ENCODE measurements at regions not wholly inside any gene's neighbourhood (a gene's known extent, or its start where the extent isn't known, plus 50 kb on each side); places are given as distances from the start of the nearest gene placed in this dataset.
"Not testable (repeated sequence)": the region's sequence is repeated elsewhere in the genome, so short reads cannot be mapped to it uniquely, and the experiment has no call there.

- ATAC-seq (no peak), DNase-seq (ENCODE audit: low spot score) (no peak)
- intact Hi-C loops (cut with DNase I): no loop called here
These were observed 337.5 kb upstream of the ZNF608 start for GRCh38 chr5:125083981-125084380.

DNA sequence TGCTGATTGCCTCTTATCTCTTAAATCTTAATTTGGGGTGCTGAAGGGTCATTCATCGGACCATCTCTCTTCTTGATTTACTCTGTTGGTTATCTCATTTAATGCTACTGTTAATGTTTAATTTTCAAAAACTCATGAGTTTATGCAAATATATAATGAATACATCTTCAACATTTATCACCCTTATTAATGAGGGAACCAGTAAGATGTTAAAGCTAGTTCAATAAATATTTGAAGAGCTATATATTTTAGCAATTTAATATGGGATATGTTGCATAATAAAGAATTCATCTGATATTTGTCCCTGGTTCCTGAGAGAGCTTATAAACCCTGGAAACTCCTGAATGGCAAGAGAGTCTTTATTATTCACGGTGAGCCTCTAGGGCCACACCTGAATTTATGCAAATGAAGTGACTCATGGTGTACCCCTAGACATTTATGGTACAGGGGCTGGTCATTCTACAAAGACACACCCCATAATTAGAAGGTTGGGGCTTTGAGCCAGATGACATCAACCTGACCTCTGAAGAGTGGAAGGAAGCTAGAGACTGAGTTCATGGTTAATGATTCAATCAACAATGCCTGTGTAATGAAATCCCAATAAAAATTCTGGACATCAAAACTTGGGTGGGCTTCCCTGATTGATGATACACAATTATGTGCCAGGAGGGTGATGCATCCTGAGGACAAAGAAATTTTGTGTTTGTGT, 339.5 kb upstream of the ZNF608 start:
- intact Hi-C loops (cut with DNase I): no loop called here
- DNase-seq (ENCODE audit: low spot score): no peak
- ATAC-seq: no peak

GRCh38 chr5:125088522-125089105, 342.2 kb upstream of the ZNF608 start:
- no peak for ATAC-seq
- intact Hi-C loops (cut with DNase I): no loop called here
- no peak for DNase-seq (ENCODE audit: low spot score)

- DNase-seq (ENCODE audit: low spot score); ATAC-seq; intact Hi-C loops (cut with DNase I): not testable (repeated sequence)
These were observed 345.7 kb upstream of the ZNF608 start for GRCh38 chr5:125092138-125092537.

- ATAC-seq: no peak
- intact Hi-C loops (cut with DNase I): no loop called here
- no peak for DNase-seq (ENCODE audit: low spot score)
These were observed 347.3 kb upstream of the ZNF608 start for GRCh38 chr5:125093776-125094175.

- intact Hi-C loops (cut with DNase I): no loop called here
- DNase-seq (ENCODE audit: low spot score) (no peak), ATAC-seq (no peak)
These were observed 353.9 kb upstream of the ZNF608 start for GRCh38 chr5:125100342-125100741.

DNA sequence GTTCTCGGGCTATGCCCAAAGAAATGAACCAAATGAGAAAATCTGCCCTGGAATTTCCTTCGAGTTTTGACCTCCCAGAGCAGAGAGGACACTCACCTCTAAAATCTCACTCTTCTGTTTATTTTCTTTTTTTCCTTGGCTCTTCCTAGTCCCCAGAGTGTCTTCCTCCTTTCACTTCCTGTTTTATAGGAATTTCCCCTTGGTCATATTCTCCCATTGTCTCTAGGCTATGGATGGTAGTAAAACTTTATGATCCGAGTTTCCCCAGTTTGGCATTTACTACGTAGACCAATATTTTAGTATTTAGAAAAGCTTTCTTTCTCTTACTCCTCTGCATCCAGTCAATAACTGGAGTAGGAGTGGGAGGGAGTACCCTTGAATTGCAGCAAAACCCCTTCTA, 354.5 kb upstream of the ZNF608 start:
- DNase-seq (ENCODE audit: low spot score): no peak
- intact Hi-C loops (cut with DNase I): no loop called here
- no peak for ATAC-seq

GRCh38 chr5:125103459-125103858, 357.0 kb upstream of the ZNF608 start:
- intact Hi-C loops (cut with DNase I): loop anchor here (2.0 kb wide), 1 partner anchor 69 kb away; no protein-coding TSS in a partner anchor
- no peak for ATAC-seq
- no peak for DNase-seq (ENCODE audit: low spot score)

DNA sequence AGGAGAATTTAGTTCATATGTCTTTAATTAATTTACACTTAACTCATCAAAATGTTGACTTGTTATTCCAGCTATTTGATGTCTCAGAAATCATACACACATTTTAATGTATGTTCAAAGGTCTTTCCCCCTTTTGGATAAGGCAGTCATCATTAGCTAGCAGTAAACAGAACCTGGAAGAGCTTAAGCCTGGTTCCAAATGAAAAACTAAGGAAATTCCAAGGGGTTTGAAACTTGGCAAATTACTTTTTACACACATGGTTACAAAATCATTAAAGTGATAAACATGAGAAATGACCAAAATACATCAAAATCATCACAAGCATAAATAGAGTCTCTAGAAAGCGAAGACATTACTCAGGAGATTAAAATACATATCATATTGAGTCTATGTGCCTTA, 359.8 kb upstream of the ZNF608 start:
- no peak for ATAC-seq

GRCh38 chr5:125106881-125107280, 360.4 kb upstream of the ZNF608 start:
- ATAC-seq: no peak
- intact Hi-C loops (cut with DNase I): no loop called here
- no peak for DNase-seq (ENCODE audit: low spot score)

More for the DNA sequence above, 359.8 kb upstream of the ZNF608 start:
- intact Hi-C loops (cut with DNase I): no loop called here
- DNase-seq (ENCODE audit: low spot score): no peak

- ATAC-seq (no peak), DNase-seq (ENCODE audit: low spot score) (no peak)
- intact Hi-C loops (cut with DNase I): no loop called here
These were observed 362.9 kb upstream of the ZNF608 start for GRCh38 chr5:125109293-125109692.

GRCh38 chr5:125109816-125110215, 363.4 kb upstream of the ZNF608 start:
- ATAC-seq (no peak), DNase-seq (ENCODE audit: low spot score) (no peak)
- intact Hi-C loops (cut with DNase I): no loop called here

DNA sequence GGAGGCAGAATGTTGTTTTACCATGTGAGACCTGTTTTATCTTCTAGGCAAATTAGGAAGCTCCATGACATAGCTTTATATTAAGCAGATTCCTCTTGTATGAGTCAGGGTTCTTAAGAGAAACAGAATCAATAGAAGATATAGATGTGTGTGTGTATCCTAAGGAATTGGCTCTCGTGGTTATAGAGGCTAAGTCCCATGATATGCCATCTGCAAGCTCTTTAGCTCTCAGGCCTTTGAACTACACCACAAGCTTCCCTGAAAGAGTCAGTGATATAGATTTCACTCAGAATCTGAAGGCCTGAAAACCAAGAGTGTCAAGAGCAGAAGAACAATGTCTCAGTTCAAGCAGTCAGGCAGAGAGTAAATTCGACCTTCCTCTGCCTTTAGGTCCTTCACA, 365.8 kb upstream of the ZNF608 start:
- ATAC-seq: no peak
- no peak for DNase-seq (ENCODE audit: low spot score)
- intact Hi-C loops (cut with DNase I): no loop called here

DNA sequence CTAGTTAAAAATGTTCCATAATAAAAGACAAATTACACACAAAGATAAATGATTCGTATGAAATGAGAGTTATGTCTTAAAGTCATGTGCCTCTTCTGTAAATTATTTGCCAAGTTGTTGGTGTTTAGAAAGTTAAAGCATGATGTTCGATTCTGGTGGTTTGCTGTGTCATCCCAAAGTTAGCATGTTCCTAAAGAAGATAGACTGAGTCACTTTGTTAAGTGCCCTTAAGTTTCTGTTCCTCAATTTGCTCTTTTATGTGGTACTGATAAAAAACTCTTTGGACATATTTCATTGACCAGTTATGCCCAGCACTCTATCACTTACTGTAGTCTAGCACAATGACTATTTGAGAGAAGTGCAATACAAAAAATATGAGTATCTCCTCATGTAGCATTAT, 366.9 kb upstream of the ZNF608 start:
- no peak for DNase-seq (ENCODE audit: low spot score)
- ATAC-seq: no peak
- intact Hi-C loops (cut with DNase I): no loop called here

DNA sequence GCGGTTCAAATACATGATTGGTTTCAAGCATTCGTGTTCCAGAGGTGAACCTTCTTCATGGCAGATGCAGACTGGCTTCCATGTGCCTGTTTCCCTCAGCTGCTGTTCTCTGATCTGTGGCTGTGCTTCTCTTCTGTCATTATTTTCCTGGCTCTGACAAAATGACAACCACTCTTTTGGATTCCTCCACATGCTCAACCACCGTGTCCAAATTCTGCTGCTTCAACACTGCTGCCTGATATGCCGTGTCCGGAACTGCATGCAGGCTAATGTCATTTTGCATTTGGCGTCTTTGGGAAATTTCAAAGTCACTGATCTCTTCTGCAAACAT, 368.7 kb upstream of the ZNF608 start:
- intact Hi-C loops (cut with DNase I): no loop called here
- ATAC-seq (no peak), DNase-seq (ENCODE audit: low spot score) (no peak)

GRCh38 chr5:125117566-125117965, 371.1 kb upstream of the ZNF608 start:
- no peak for ATAC-seq
- intact Hi-C loops (cut with DNase I): no loop called here
- DNase-seq (ENCODE audit: low spot score): no peak

GRCh38 chr5:125120012-125120411, 373.6 kb upstream of the ZNF608 start:
- intact Hi-C loops (cut with DNase I): no loop called here
- DNase-seq (ENCODE audit: low spot score): no peak

DNA sequence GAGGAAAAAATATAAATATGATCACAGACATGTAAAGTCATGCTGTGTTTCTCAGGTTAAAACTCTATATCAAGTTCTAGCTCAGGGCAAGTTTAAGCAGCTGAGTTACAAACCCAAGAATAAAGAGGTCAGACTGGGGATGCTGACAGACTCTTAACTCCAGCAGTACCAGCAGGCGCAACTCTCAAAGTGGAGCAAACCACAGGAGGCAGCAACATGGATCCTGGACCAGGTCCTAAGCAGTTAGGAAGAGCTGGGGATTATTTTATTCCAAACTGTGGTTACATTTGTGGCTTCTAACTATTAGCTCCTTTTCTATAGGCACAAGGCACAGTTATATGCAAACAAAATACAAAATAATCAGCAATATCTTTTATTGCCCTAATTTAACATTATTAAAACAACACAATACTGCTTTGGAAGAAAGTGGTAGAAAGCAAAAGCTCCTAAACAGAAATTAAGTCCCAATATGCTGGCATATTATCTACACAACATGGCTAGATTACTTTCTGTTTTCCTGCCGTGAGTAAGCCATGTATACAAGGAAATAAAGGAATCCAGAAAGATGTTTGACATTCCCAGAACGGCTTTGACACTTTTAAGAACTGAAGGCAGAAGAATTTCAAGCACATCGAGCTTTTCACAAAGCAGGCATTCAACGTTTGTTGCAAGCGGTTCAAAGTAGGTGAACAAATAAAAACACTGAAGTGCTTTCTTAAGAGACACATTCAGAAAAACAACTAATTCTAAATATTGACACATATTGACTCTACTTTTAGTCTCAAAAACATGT, 378.8 kb upstream of the ZNF608 start:
- intact Hi-C loops (cut with DNase I): no loop called here
- ATAC-seq (no peak), DNase-seq (ENCODE audit: low spot score) (no peak)

More at GRCh38 chr5:125120012-125120411, 373.6 kb upstream of the ZNF608 start:
- ATAC-seq: no peak

DNA sequence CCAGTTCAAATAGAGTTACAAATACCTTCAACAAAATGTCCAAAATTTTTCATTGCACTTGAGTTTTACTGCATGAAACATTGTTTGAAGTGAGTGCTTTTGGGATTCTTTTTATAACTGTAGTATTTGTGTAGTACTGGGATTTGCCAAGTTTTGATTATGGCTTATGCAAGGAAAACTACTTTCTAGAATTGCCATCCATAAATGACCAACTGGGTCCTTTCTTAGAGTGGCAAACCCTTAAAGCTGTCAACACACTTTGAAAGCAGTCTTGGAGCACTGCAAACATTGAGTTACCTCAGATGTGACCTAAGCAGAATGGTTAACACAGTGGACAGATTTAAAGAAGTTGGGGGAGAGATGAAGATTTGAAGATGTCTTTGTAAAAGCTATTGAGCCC, 379.6 kb upstream of the ZNF608 start:
- ATAC-seq (no peak), DNase-seq (ENCODE audit: low spot score) (no peak)
- intact Hi-C loops (cut with DNase I): no loop called here

DNA sequence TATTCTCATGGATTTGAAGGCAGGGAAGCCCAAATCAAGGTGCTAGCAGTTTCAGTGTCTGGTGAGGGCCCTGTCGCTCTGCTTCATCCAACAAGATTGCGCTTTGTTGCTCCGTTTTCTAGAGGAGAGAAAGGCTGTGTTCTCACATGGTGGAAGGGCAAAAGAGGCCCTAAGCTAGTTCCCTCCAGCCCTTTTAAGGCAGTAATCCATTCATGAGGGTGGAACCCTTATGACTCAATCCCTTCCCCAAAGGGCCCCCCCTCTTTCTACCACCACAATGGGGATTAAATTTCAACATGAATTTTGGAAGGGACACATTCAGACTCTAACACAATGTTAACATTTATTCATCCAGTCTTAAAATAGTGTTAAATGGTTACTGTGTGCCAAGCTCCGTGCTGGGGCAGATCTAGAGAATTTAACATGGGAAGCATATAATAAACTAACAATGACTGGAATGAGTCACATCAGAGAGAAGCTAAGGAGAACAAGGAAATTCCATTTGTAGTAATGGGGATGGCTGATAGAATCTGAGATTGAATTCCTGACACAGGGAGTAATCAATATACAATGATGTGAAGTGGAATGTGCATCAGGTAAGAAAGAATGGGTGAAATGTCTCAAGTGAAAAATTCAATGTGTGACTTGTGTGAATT, 382.8 kb upstream of the ZNF608 start:
- no peak for DNase-seq (ENCODE audit: low spot score)
- intact Hi-C loops (cut with DNase I): no loop called here
- ATAC-seq: no peak
